ENCODE measurements at regions not wholly inside any gene's neighbourhood (a gene's known extent, or its start where the extent isn't known, plus 50 kb on each side); places are given as distances from the start of the nearest gene placed in this dataset.

- TF ChIP-seq REST (IDR thresholded peaks at IDR 0.05; ENCODE audit: insufficient read depth in 1 of 2, low read depth in 2 of 2, low read length in 2 of 2) (no peak), SIN3A (IDR thresholded peaks at IDR 0.05; ENCODE audit: borderline replicate concordance, insufficient read depth, low read length) (no peak), TAF1 (IDR thresholded peaks at IDR 0.05; ENCODE audit: borderline replicate concordance, insufficient read depth, low read length) (no peak), FOXP2 (optimal IDR thresholded peaks at IDR 0.05; ENCODE audit: borderline replicate concordance, extremely low read depth, extremely low read length, insufficient read depth) (no peak), POLR2AphosphoS5 (IDR thresholded peaks at IDR 0.05; ENCODE audit: low read depth, low read length) (no peak)
Measured at GRCh38 chr2:15889442-15890123, 50.8 kb upstream of the MYCN start.

- TF ChIP-seq TAF1 (IDR thresholded peaks at IDR 0.05; ENCODE audit: borderline replicate concordance, insufficient read depth, low read length) (no peak), SIN3A (IDR thresholded peaks at IDR 0.05; ENCODE audit: borderline replicate concordance, insufficient read depth, low read length) (no peak)
Measured at GRCh38 chr2:15890124-15890754, 50.1 kb upstream of the MYCN start.
